ENCODE measurements at regions not wholly inside any gene's neighbourhood (a gene's known extent, or its start where the extent isn't known, plus 50 kb on each side); places are given as distances from the start of the nearest gene placed in this dataset.
"Not testable (repeated sequence)": the region's sequence is repeated elsewhere in the genome, so short reads cannot be mapped to it uniquely, and the experiment has no call there.

DNA sequence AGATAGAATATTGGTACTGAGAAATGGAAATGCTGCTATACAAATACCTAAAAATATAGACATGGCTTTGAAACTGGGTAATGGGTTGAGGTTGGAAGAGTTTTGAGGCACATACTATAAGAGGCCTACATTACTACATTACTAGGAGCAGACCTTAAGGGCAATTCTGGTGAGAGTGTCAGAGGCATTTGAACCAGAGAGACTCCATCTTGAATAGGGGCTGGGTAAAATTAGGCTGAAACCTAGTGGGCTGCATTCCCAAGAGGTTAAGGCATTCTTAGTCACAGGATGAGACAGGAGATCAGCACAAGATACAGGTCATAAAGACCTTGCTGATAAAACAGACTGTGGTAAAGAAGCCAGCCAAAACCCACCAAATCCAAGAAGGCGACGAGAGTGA is 104.6 kb upstream of the ADRA1B start:
- Histone ChIP-seq H2AFZ (ENCODE audit: control insufficient read depth, low read depth, low read length) (no peak overlapping the region), H3K4me3 (no peak overlapping the region), H3K27ac (ENCODE audit: control insufficient read depth, insufficient read depth) (no peak overlapping the region), H3K4me2 (ENCODE audit: control insufficient read depth, insufficient read depth) (no peak overlapping the region), H3K79me2 (ENCODE audit: control insufficient read depth, insufficient read depth, low read length) (no peaks in the 10 kb centered on the region), H3K9me3 (replicated peaks; ENCODE audit: control insufficient read depth, insufficient read depth, low read length) (no peaks in the 10 kb centered on the region), H3K27me3 (replicated peaks in 1 of 2; ENCODE audit: control insufficient read depth in 2 of 2, insufficient read depth in 2 of 2, low read length in 1 of 2) (no peaks in the 10 kb centered on the region), H4K20me1 (ENCODE audit: control insufficient read depth, insufficient read depth) (no peaks in the 10 kb centered on the region), H3K4me1 (ENCODE audit: control insufficient read depth, insufficient read depth, low read length) (no peaks in the 10 kb centered on the region), H3K9ac (ENCODE audit: control insufficient read depth, insufficient read depth, low read length) (no peak overlapping the region), H3K36me3 (ENCODE audit: control insufficient read depth in 2 of 2, insufficient read depth in 2 of 2, low read length in 1 of 2) (no peaks in the 10 kb centered on the region)
- in situ Hi-C loops (cut with MboI) (no loop called here), intact Hi-C loops (cut with micrococcal nuclease; ENCODE audit: unreplicated experiment) (no loop called here)
- TF ChIP-seq SRF (IDR thresholded peaks at IDR 0.05; ENCODE audit: low read depth in 2 of 2, low read length in 2 of 2) (no peak), SMARCA5 (IDR thresholded peaks at IDR 0.05) (no peak), KLF5 (IDR thresholded peaks at IDR 0.05; ENCODE audit: partially characterized antibody) (no peak), SMAD1 (IDR thresholded peaks at IDR 0.05; ENCODE audit: low read depth, partially characterized antibody) (no peak), TBL1XR1 (IDR thresholded peaks at IDR 0.05; ENCODE audit: low read depth, low read length) (no peak), EGR1 (IDR thresholded peaks at IDR 0.05; ENCODE audit: borderline replicate concordance in 1 of 2, low read depth in 2 of 2, low read length in 2 of 2) (no peak), MEF2A (IDR thresholded peaks at IDR 0.05; ENCODE audit: insufficient read depth, low read depth, low read length) (no peak), ZBED1 (IDR thresholded peaks at IDR 0.05; ENCODE audit: borderline replicate concordance) (no peak), STAT3 (IDR thresholded peaks at IDR 0.05; ENCODE audit: low read depth, low read length) (no peak), USF1 (IDR thresholded peaks at IDR 0.05; ENCODE audit: borderline replicate concordance, extremely low read length, insufficient read depth, low read depth, low read length) (no peak), TAF1 (IDR thresholded peaks at IDR 0.05; ENCODE audit: borderline replicate concordance, low read depth, low read length) (no peak), RB1 (IDR thresholded peaks at IDR 0.05; ENCODE audit: borderline replicate concordance) (no peak), RELA (IDR thresholded peaks at IDR 0.05; ENCODE audit: borderline replicate concordance, partially characterized antibody) (no peak), ZBTB11 (CRISPR knock-in tag; IDR thresholded peaks at IDR 0.05) (no peak)
- TF ChIP-seq, protein P1, sequence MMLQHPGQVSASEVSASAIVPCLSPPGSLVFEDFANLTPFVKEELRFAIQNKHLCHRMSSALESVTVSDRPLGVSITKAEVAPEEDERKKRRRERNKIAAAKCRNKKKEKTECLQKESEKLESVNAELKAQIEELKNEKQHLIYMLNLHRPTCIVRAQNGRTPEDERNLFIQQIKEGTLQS (IDR thresholded peaks at IDR 0.05; ENCODE audit: borderline replicate concordance, extremely low read depth, low read depth, low read length), result no peak
- ChIA-PET POLR2A (no interaction called here), SMC1A (ENCODE audit: uncharacterized antibody, unreplicated experiment) (no interaction called here), CTCF (no interaction called here), RAD21 (ENCODE audit: unreplicated experiment) (no interaction called here)
- no TSS peak for BruUV-seq (replicated peaks)
- FAIRE-seq (no peak), DNase-seq (ENCODE audit: low read depth, low spot score) (no peak), ATAC-seq (no peak)
- WGBS (ENCODE audit: insufficient coverage, insufficient replicate concordance, low lambda C conversion rate, missing lambda C conversion rate), result 48% methylated on average over 2 of the region's 2 CpGs

- H3K4me3 ChIP-seq; H3K79me2 ChIP-seq (ENCODE audit: control insufficient read depth, insufficient read depth, low read length); H3K36me3 ChIP-seq (ENCODE audit: control insufficient read depth in 2 of 2, insufficient read depth in 2 of 2, low read length in 1 of 2); ATAC-seq; BruUV-seq (replicated peaks); POLR2A ChIA-PET; DNase-seq (ENCODE audit: low read depth, low spot score); RAD21 ChIA-PET (ENCODE audit: unreplicated experiment); H3K9me3 ChIP-seq (replicated peaks; ENCODE audit: control insufficient read depth, insufficient read depth, low read length); H3K4me1 ChIP-seq (ENCODE audit: control insufficient read depth, insufficient read depth, low read length); intact Hi-C loops (cut with micrococcal nuclease; ENCODE audit: unreplicated experiment); FAIRE-seq; H3K9ac ChIP-seq (ENCODE audit: control insufficient read depth, insufficient read depth, low read length); CTCF ChIA-PET; H3K27ac ChIP-seq (ENCODE audit: control insufficient read depth, insufficient read depth); H4K20me1 ChIP-seq (ENCODE audit: control insufficient read depth, insufficient read depth); H2AFZ ChIP-seq (ENCODE audit: control insufficient read depth, low read depth, low read length); H3K4me2 ChIP-seq (ENCODE audit: control insufficient read depth, insufficient read depth); in situ Hi-C loops (cut with MboI); SMC1A ChIA-PET (ENCODE audit: uncharacterized antibody, unreplicated experiment); H3K27me3 ChIP-seq (replicated peaks in 1 of 2; ENCODE audit: control insufficient read depth in 2 of 2, insufficient read depth in 2 of 2, low read length in 1 of 2): not testable (repeated sequence)
- 65% methylated on average over 3 of the region's 3 CpGs for WGBS (ENCODE audit: insufficient coverage, insufficient replicate concordance, low lambda C conversion rate, missing lambda C conversion rate)
Observed at GRCh38 chr5:159812759-159813158, 103.5 kb upstream of the ADRA1B start.

All from GM12878 (cell line).